HG03103 (cell line): ENCODE measurements at regions not wholly inside any gene's neighbourhood (a gene's known extent, or its start where the extent isn't known, plus 50 kb on each side); places are given as distances from the start of the nearest gene placed in this dataset.

Experiments used
- ATAC-seq: cut with Tn5 transposase; IDR thresholded peaks from one replicate; pipeline ENCODE4 v1.9.1; 2021; ENCODE audit warnings: low read depth; ENCODE audit not compliant: unreplicated experiment

DNA sequence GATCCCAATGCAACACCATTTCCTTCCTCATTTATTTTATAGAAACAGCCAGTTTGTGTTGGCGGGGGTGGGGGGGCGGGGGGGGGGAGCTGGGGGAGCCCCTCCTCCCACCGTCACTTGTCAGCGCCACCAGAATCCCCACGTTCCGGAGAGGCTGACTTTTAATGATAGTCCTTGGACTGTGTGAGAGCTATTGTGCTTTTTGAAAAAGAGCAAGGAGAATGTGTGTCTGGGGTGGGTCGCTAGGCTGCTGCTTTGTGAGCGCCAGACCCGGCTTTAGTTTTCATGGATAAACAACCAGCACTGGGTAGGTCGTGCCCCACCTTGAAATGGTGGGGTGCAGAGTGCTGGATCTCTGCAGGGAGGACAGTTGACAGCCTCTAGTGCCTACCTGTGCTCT, 135.0 kb upstream of the ONECUT1 start:
- ATAC-seq: no peak

DNA sequence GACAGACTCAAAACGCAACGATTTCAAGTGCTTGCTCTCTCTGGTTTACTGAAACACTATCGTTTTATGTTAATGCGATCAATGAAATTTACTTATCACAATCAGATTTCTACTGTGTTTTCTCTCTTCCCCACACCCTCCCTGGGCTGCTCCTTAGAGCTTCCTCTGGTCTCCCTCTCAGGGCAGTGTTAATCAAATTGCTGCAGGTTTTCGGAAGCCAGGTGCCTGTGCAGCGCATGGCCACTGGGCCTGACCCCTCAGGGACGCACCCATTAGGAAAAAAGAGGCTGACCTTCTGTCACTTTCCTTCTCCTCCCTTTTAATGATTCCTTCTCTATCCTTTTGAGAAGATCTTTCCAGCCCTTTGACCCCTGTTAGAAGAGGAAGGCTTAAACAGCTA, 134.5 kb upstream of the ONECUT1 start:
- no peak for ATAC-seq

DNA sequence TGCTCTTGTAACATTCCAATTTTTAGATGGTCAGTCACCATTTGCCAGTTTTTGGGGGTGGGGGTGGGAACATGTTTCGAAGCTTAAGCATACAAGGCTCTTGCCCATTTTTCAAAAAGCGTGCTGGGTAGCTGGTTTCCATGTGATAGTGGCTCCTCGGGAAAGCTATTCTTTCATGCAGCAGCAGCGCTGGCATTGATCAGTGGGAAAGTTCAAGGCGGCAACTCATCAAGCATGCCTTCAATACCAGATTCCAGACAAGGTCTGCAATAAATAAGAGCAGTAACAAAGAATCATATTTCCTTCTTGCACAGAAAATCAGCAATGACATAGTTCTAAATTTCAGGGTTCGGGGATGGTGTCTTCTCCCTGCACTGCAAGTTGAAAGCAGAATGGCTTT, 133.5 kb upstream of the ONECUT1 start:
- ATAC-seq: no peak

DNA sequence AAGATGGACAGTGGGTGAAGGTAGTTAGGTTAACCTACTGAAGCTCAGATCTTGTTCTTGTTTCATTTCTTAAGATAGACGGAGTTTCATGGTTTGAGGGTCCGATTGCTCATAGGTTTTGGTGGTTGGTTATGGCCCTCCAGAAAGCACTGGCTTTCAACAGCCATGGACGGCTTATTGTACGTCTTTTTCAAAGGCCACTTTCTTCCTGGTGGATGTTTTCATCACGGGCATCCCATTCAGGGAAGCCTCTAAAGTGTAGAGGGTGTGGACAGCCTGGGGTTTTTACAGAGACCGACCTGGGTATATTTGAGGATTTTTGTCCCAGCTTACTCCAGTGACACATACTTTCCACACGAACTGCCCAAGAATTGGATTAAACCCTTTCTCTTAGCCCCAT, 132.7 kb upstream of the ONECUT1 start:
- no peak for ATAC-seq

DNA sequence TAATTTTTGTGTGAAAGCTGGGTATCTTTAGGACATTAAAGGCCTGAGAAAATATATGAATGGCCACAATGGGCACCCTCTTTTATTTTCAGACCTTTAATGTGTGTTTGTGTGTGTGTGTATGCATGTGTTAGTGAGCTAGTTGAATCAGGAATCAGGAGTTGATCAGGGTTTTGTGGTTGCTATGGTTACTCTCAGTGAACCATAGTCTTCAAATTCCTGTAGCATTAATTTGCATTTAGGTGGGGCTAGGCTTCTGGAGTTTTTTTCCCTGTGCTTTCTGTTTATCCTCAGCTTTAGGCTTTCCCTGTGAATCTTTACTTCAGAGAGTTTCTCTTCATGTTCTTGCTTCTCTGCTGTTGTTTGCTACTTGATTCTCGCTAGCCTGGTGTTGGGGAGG, 122.0 kb upstream of the ONECUT1 start:
- ATAC-seq: no peak

DNA sequence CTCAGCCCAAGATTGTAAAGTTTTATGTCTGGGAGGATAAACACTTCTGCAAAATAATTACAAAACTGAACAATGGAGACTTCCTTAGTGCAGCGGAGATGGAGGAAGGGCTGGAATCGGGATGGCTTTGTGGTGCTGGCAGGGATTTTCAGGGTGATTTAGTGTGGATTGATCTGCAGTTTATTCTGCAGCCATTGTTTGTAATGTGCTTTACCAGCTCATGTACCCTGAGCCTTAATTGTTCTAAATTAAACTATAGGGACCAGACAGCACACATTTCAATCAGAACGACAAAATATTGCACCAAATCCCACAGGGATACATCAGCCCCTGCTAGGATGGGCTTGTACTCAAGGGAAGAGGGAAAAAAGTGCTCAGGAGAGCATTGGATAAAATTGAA, 103.2 kb upstream of the ONECUT1 start:
- no peak for ATAC-seq

DNA sequence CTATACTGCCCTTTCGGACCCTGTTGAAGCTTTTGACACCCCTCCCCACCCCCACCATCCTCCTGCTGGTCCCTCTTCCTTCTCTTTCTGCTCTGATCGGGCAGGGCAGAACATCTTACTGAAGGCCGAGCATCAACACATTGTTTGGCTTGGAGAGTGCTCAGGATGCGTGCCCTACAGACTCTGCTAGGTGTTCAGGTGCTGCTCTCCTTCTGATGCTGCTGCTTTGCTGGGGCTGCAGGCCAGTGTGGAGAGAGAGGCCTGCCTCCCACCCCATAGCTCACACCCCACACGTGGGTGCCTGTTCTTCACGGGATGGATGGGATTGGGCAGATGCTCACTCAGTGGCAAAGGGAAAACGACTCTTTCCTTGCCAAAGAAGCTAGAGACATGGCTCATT, 89.8 kb upstream of the ONECUT1 start:
- ATAC-seq: no peak

DNA sequence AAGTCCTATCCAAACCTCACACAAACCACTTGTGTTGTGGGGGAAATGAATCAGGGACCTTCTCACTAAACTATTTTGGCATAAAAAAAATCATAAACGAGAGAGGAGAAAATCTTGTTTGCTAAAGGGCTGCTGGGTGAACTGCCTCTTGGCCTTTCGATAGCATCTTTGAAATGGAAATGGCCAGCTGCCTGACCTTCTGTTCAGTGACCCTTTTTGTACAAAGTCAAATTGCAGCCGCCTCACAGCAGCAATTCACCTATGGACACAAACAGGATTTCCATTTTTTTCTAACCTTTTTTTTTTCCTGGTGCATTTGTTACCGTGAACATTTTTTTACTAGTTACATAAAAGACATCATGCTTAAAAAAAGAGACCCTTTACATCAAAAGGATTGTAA, 89.0 kb upstream of the ONECUT1 start:
- ATAC-seq: no peak

DNA sequence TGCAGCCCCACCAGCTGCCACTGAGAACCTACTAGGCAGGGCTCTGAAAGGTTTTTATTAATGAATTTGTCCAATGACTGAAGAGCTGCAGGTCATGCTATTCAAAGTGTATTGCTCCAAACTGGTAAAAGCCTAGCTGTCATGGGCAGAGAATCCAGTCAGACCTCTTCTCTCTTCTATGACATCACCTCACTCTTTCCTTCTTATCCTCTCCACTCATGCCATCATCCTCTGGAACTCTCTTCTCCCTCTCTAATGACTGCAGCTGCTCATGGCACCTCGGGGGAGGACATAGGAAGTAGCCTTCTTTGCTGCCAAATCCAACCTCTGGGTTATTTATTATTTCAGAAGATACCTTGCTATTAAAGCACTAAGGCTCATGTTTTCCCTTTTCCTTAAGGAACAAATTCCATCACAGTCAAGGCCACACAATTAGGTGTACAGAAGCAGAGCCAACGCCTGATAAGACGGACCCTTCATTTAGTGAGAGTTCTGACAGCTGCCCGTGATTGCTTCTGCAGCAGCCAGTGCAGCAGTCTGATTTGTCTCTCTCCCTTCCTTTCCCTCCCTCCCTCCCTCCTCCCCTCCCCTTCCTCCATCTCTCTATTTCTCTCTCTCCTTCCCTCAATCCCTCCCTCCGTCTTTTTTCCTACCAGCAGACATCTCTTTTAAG, 87.0 kb upstream of the ONECUT1 start:
- no peak for ATAC-seq

DNA sequence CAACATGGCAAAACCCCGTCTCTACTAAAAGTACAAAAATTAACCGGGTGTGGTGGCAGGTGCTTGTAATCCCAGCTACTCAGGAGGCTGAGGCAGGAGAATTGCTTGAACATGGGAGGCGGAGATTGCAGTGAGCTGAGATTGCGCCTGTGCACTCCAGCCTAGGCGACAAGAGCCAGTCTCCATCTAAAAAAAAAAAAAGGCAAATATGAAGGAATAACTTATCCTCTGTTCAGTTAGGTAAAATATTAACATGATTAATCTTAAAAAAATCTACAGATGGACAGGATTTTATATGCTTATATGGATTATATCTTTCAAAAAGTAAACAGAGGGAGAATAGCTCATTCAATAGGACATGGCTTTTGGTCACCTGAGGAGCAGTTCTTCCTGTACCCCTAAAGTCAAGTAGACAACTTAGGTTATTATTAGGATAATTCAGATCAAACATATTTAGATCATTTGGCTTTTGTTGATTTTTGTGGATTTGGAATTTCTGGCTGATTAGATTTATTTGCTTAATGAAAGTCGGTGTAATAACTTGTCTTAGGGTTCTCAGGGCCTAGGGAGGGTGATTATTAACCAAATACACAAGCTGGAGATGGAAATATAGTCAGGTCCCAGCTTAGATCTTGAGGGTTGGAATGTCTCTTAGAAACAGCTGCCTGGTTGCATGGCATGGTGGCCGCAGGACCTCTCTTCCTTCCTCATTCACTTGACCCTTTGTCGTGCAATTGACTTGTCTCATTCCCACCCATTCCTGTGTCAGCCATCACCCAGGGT, 82.1 kb upstream of the ONECUT1 start:
- ATAC-seq: no peak

DNA sequence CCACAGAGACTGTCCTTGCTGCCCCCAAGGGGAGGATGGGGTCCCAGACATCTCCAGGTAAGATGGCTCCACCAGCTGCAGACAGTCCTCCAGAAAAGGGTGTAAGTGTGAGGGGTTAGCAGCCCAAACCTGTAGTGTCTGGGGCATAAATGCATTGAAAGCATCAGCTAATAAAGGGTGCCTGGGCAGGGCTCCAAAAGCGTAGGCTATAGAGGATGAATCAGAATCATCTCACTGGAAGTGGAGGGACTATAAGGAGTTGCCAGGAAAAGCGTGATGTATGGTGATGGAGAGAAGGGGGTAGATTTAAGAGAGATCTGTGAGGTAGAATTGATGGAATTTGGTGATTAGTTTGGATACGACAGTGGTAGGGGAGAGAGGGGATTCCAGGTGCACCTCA, 79.9 kb upstream of the ONECUT1 start:
- no peak for ATAC-seq

DNA sequence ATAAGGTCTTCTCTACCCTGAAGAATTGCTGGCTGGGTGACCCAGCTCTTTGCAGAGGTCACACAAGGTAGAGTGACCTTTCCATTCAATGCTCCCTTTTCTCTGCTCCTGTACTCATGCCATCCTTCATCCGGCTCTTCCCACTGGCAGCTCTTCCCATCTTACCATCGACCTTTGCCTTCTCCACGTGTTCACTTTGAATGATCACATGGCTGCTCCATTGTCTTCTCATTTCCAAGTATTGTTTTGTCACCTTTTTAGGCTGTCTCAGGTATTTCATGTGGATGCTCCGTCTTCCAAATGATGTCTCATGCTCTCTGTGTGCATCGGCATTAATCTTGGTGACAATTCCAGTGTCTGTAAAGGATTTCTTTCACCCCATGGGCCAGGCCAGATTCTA, 76.6 kb upstream of the ONECUT1 start:
- no peak for ATAC-seq

DNA sequence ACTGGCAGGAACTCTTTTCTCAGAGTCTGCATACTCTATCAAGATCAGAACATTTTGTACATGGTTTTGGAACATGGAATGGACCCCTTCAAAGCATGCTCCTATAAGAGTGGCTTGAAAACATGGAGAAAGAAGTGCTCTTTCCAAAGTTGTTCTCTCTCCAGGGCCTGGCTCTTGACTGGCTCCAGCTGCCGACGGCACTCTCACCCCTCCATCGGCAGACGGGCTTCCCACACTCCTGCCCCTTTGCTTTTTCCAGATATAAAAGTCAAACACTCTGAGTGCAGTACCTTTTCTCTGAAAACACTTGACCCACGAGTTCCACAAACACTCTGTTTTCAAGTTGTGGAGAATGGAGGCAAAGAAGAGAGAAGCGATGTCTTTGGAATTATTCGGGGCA, 72.5 kb upstream of the ONECUT1 start:
- no peak for ATAC-seq

DNA sequence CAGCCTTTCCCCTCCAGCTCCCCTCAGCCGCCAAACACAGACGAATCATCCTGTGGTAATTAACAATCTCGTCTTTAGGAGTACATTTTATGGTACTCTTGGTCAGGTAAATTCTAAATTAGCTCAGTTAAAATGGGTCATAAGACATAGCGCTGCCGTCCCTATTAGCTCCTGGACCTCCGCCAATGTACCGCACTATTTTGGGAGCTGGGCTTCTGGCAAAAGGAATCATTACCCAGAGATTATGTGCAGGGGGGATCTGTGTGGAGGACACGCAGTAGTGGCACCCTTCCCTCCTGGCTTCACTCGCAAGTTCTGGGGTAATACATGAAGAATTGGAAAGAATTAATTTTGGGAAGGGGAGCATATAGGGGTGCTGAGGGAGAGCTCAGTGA, 68.6 kb upstream of the ONECUT1 start:
- ATAC-seq: no peak

DNA sequence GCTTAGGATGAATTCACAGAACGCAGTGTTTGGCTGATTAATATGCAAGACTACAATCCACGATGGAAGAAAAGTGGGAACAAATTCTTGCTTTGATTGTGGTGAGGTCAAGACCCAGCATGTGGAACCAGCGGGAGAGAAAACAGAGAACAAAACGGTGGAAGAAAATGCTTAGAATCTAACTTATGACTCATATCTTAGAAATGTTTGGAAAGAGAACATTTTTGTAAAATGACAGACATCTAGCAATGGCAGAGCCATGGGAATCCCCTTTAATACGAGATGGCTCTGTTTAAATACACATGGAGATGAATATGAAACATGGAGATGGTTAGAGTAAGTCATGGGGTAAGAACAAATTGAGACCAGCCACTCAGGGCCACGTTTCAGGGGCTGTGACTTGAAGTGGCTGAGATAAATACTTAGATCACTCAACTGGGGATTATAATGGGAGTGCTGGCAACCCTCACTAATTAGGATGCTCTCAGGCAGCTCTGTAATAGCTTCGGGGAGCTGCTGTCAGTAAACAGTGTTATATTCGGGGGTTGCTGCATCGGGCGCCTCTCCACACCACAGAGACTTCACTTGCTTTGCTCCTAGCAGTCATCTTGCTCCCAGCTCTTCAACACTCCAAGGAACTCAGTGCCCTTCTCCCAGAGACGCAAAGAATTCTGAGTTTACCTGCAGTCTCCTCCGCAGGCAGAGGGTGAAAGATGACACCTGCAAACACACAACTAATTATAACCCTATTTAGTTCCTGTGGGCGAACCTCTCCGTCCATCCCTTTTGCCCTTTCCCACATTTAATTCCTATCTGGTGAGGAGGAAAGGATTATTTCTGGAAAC, 68.0 kb upstream of the ONECUT1 start:
- no peak for ATAC-seq

DNA sequence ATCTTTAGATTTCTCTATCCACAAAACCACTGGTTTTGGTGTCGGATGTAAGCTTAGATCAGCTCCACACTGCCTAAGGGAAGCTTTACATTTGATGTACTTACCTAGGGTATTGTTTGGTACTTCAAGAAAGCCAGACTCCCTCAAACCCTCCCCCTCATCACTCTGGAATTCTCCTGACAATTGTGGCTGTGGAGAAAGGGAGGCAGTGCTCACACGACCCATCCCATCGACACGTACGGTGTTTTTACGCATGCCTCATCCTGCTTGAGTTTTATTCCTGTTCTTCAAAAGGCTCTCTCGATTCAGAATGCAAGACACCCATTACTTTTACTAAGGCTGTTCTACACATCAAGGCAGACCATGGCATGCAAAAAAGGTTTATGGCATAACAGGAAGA, 67.3 kb upstream of the ONECUT1 start:
- ATAC-seq: no peak

DNA sequence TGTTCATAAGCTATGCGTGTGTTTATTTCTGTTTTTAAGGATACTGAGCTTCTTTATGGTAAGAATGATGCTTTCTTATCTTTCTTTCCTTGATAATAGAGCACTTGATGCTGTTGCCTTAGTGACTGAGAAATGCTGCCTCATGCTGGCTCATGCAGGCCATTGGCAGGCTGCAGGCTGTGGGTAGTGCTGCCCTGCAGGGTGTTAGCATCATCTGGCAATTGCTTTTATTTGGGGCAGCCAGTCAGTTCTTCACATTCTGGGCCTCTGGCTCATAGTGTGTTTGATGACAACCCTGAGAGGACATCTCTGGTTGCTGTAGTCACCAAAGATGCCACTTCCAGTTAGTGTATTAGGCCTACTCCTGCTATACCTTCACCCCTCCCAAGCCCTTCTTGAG, 66.2 kb upstream of the ONECUT1 start:
- ATAC-seq: no peak

DNA sequence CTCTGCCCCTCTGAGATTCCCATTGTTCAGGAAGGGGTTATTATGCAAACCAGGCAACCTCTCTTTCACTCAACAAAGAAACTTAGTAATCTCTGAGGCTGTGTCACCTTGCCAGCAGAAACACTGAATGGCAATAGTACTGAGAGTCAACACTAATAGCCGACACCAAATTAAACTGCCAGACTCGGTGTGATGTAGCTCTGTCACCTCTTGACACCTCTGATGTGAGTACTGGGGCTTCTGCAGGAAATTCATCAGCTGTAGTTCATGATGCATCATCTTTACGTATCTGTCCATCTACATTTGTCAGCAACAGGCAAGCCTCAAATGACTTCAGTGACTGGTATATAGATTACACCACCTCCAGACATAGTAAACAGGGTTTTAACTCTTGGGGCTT, 65.0 kb upstream of the ONECUT1 start:
- no peak for ATAC-seq

DNA sequence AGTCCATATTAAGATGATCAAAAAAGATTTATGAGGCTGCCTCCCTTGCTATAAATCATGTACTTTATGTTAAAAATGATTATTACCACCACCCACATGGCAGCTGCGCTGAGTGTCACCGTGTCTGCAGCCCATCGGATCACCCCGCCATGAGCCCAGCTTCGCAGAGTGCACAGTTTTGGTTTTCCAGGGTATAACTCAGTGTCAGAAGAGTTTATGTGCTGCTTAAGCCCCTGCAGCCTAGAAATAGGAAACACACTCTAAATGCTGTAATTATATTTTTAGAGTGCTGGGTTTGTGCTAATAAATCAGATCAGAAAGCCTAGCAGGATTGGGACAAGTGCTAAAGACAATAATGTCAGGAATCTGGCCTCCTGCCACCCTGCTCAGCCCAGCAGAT, 54.7 kb upstream of the ONECUT1 start:
- ATAC-seq: no peak
